Uterus (tissue), 2 donors: ENCODE measurements at regions not wholly inside any gene's neighbourhood (a gene's known extent, or its start where the extent isn't known, plus 50 kb on each side); places are given as distances from the start of the nearest gene placed in this dataset.

Experiments used
- POLR2A ChIP-seq, 2 donors: fragments of 450-650 bp; IDR thresholded peaks; one replicate each; pipeline ENCODE4 v1.6.1; 2016; ENCODE audit warnings: antibody characterized with exemption in 2 of 2, mild to moderate bottlenecking in 1 of 2, moderate library complexity in 1 of 2
- TF ChIP-seq, protein P1 (sequence below), 4 experiments: fragments of 200-600 bp in 2 of 4; fragments of 450-650 bp in 2 of 4; sonication (generic) in 2 of 4; IDR thresholded peaks; one replicate each; pipeline ENCODE4 v1.5.1; 2016 to 2019; ENCODE audit warnings: antibody characterized with exemption in 4 of 4, mild to moderate bottlenecking in 2 of 4, moderate library complexity in 1 of 4

GRCh38 chr21:16378525-16378924 lies 648.7 kb downstream of the USP25 start:
- no peak for TF ChIP-seq POLR2A (IDR thresholded peaks at IDR 0.05)
- TF ChIP-seq, protein P1, sequence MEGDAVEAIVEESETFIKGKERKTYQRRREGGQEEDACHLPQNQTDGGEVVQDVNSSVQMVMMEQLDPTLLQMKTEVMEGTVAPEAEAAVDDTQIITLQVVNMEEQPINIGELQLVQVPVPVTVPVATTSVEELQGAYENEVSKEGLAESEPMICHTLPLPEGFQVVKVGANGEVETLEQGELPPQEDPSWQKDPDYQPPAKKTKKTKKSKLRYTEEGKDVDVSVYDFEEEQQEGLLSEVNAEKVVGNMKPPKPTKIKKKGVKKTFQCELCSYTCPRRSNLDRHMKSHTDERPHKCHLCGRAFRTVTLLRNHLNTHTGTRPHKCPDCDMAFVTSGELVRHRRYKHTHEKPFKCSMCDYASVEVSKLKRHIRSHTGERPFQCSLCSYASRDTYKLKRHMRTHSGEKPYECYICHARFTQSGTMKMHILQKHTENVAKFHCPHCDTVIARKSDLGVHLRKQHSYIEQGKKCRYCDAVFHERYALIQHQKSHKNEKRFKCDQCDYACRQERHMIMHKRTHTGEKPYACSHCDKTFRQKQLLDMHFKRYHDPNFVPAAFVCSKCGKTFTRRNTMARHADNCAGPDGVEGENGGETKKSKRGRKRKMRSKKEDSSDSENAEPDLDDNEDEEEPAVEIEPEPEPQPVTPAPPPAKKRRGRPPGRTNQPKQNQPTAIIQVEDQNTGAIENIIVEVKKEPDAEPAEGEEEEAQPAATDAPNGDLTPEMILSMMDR (IDR thresholded peaks at IDR 0.05) = no peak
